OCI-LY7 (cell line): ENCODE measurements at regions not wholly inside any gene's neighbourhood (a gene's known extent, or its start where the extent isn't known, plus 50 kb on each side); places are given as distances from the start of the nearest gene placed in this dataset.

Experiments
- CTCF ChIP-seq: fragments of 200-600 bp; sonication (generic); conservative IDR thresholded peaks from 2 replicates; pipeline ENCODE4 v1.5.1; 2014; ENCODE audit warnings: mild to moderate bottlenecking, antibody characterized with exemption, low read length, moderate library complexity, mixed read lengths
- EZH2phosphoT487 ChIP-seq: fragments of 200-600 bp; sonication (generic); IDR thresholded peaks from 2 replicates; pipeline ENCODE4 v1.6.1; 2018; ENCODE audit warnings: low read depth, borderline replicate concordance, mild to moderate bottlenecking, mixed run types, antibody characterized with exemption, low read length, moderate library complexity, mixed read lengths

GRCh38 chr2:151197184-151198108 is 64.2 kb downstream of the RBM43 start:
- TF ChIP-seq CTCF (no peak), EZH2phosphoT487 (no peak)
